Tibial nerve (tissue), 3 donors: ENCODE measurements at regions not wholly inside any gene's neighbourhood (a gene's known extent, or its start where the extent isn't known, plus 50 kb on each side); places are given as distances from the start of the nearest gene placed in this dataset.
"Not testable (repeated sequence)": the region's sequence is repeated elsewhere in the genome, so short reads cannot be mapped to it uniquely, and the experiment has no call there.

ENCODE experiments used
- POLR2A ChIP-seq, 2 donors: fragments of 450-650 bp; IDR thresholded peaks; one replicate each; pipeline ENCODE4 v1.6.1; 2017; ENCODE audit warnings: antibody characterized with exemption in 2 of 2, mild to moderate bottlenecking in 2 of 2, moderate library complexity in 2 of 2
- TF ChIP-seq, protein P1 (sequence below), 5 experiments: fragments of 200-600 bp in 3 of 5; fragments of 450-650 bp in 2 of 5; sonication (generic) in 3 of 5; IDR thresholded peaks; one replicate each; pipeline ENCODE4 v1.5.1; 2016 to 2019; ENCODE audit warnings: antibody characterized with exemption in 5 of 5, mild to moderate bottlenecking in 3 of 5, moderate library complexity in 2 of 5

DNA sequence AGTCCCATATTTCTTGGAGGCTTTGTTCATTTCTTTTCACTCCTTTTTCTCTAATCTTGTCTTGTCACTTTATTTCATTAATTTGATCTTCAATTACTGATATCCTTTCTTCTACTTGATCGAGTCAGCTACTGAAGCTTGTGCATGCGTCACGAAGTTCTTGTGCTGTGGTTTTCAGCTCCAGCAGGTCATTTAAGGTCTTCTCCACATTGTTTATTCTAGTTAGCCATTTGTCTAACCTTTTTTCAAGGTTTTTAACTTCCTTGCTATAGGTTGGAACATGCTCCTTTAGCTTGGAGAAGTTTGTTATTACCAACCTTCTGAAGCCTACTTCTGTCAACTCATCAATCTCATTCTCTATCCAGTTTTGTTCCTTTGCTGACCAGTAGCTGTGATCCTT, 234.0 kb downstream of the ATPSCKMT start:
- TF ChIP-seq, protein P1, sequence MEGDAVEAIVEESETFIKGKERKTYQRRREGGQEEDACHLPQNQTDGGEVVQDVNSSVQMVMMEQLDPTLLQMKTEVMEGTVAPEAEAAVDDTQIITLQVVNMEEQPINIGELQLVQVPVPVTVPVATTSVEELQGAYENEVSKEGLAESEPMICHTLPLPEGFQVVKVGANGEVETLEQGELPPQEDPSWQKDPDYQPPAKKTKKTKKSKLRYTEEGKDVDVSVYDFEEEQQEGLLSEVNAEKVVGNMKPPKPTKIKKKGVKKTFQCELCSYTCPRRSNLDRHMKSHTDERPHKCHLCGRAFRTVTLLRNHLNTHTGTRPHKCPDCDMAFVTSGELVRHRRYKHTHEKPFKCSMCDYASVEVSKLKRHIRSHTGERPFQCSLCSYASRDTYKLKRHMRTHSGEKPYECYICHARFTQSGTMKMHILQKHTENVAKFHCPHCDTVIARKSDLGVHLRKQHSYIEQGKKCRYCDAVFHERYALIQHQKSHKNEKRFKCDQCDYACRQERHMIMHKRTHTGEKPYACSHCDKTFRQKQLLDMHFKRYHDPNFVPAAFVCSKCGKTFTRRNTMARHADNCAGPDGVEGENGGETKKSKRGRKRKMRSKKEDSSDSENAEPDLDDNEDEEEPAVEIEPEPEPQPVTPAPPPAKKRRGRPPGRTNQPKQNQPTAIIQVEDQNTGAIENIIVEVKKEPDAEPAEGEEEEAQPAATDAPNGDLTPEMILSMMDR (IDR thresholded peaks at IDR 0.05): not testable (repeated sequence)
- TF ChIP-seq POLR2A (IDR thresholded peaks at IDR 0.05): not testable (repeated sequence)
